ENCODE measurements at regions not wholly inside any gene's neighbourhood (a gene's known extent, or its start where the extent isn't known, plus 50 kb on each side); places are given as distances from the start of the nearest gene placed in this dataset.

- TF ChIP-seq CTCF (IDR thresholded peaks at IDR 0.05; ENCODE audit: poor library complexity) = no peak
- no peak for TF ChIP-seq EZH2phosphoT487 (IDR thresholded peaks at IDR 0.05; ENCODE audit: low read depth, severe bottlenecking, unreplicated experiment)
- TF ChIP-seq EZH2 (IDR thresholded peaks at IDR 0.05; ENCODE audit: borderline replicate concordance) = no peak
Observed at GRCh38 chr9:116095403-116095802, 58.2 kb upstream of the PAPPA start.

GRCh38 chr9:116096046-116096445 is 57.5 kb upstream of the PAPPA start:
- Histone ChIP-seq H4K20me1 (ENCODE audit: insufficient read depth, poor library complexity, severe bottlenecking) (no peaks in the 10 kb centered on the region), H2AFZ (no peak overlapping the region), H3K36me3 (replicated peaks; ENCODE audit: insufficient read depth, low read depth) (no peaks in the 10 kb centered on the region), H3K27ac (no peak overlapping the region), H3K4me2 (no peak overlapping the region), H3K4me1 (ENCODE audit: insufficient read depth) (peaks cover 8% of the 10 kb centered on the region), H3K9me2 (replicated peaks; ENCODE audit: insufficient read depth) (no peaks in the 10 kb centered on the region), H3K9me3 (ENCODE audit: low read depth) (no peaks in the 10 kb centered on the region), H3K79me2 (no peaks in the 10 kb centered on the region), H3K27me3 (no peaks in the 10 kb centered on the region), H3K4me3 (no peak overlapping the region)
- 76% methylated on average over 4 of the region's 4 CpGs for WGBS (ENCODE audit: low lambda C conversion rate, missing lambda C conversion rate)
- TF ChIP-seq CTCF (IDR thresholded peaks at IDR 0.05; ENCODE audit: poor library complexity) (no peak), EZH2 (IDR thresholded peaks at IDR 0.05; ENCODE audit: borderline replicate concordance) (no peak), EZH2phosphoT487 (IDR thresholded peaks at IDR 0.05; ENCODE audit: low read depth, severe bottlenecking, unreplicated experiment) (no peak)
- DNase-seq (ENCODE audit: low spot score) = no peak

More at GRCh38 chr9:116095403-116095802, 58.2 kb upstream of the PAPPA start:
- DNase-seq (ENCODE audit: low spot score) = no peak
- 92% methylated on average over 2 of the region's 2 CpGs for whole genome bisulfite sequencing (ENCODE audit: low lambda C conversion rate, missing lambda C conversion rate)
- Histone ChIP-seq H3K36me3 (replicated peaks; ENCODE audit: insufficient read depth, low read depth) (no peaks in the 10 kb centered on the region), H3K4me1 (ENCODE audit: insufficient read depth) (peaks cover 8% of the 10 kb centered on the region), H3K9me3 (ENCODE audit: low read depth) (no peaks in the 10 kb centered on the region), H2AFZ (no peak overlapping the region), H3K27ac (no peak overlapping the region), H3K4me3 (no peak overlapping the region), H3K9me2 (replicated peaks; ENCODE audit: insufficient read depth) (no peaks in the 10 kb centered on the region), H3K4me2 (no peak overlapping the region), H3K79me2 (no peaks in the 10 kb centered on the region), H4K20me1 (ENCODE audit: insufficient read depth, poor library complexity, severe bottlenecking) (no peaks in the 10 kb centered on the region), H3K27me3 (no peaks in the 10 kb centered on the region)

- Histone ChIP-seq H3K27ac (no peak overlapping the region), H2AFZ (no peak overlapping the region), H3K9me3 (ENCODE audit: low read depth) (no peaks in the 10 kb centered on the region), H3K4me3 (no peak overlapping the region), H3K4me1 (ENCODE audit: insufficient read depth) (peaks cover 8% of the 10 kb centered on the region), H3K79me2 (no peaks in the 10 kb centered on the region), H4K20me1 (ENCODE audit: insufficient read depth, poor library complexity, severe bottlenecking) (no peaks in the 10 kb centered on the region), H3K9me2 (replicated peaks; ENCODE audit: insufficient read depth) (no peaks in the 10 kb centered on the region), H3K4me2 (no peak overlapping the region), H3K27me3 (no peaks in the 10 kb centered on the region), H3K36me3 (replicated peaks; ENCODE audit: insufficient read depth, low read depth) (no peaks in the 10 kb centered on the region)
- DNase-seq (ENCODE audit: low spot score) = no peak
- TF ChIP-seq EZH2phosphoT487 (IDR thresholded peaks at IDR 0.05; ENCODE audit: low read depth, severe bottlenecking, unreplicated experiment) (no peak), EZH2 (IDR thresholded peaks at IDR 0.05; ENCODE audit: borderline replicate concordance) (no peak), CTCF (IDR thresholded peaks at IDR 0.05; ENCODE audit: poor library complexity) (no peak)
- WGBS (ENCODE audit: low lambda C conversion rate, missing lambda C conversion rate) = 33% methylated on average over 3 of the region's 3 CpGs
Observed at GRCh38 chr9:116096853-116097252, 56.7 kb upstream of the PAPPA start.

GRCh38 chr9:116098476-116098875 is 55.1 kb upstream of the PAPPA start:
- WGBS (ENCODE audit: low lambda C conversion rate, missing lambda C conversion rate) = 63% methylated on average over 5 of the region's 5 CpGs
- no peak for TF ChIP-seq CTCF (IDR thresholded peaks at IDR 0.05; ENCODE audit: poor library complexity)
- no peak for TF ChIP-seq EZH2 (IDR thresholded peaks at IDR 0.05; ENCODE audit: borderline replicate concordance)
- no peak for TF ChIP-seq EZH2phosphoT487 (IDR thresholded peaks at IDR 0.05; ENCODE audit: low read depth, severe bottlenecking, unreplicated experiment)
- Histone ChIP-seq H3K9me2 (replicated peaks; ENCODE audit: insufficient read depth) (no peaks in the 10 kb centered on the region), H4K20me1 (ENCODE audit: insufficient read depth, poor library complexity, severe bottlenecking) (no peaks in the 10 kb centered on the region), H3K4me1 (ENCODE audit: insufficient read depth) (peaks cover 8% of the 10 kb centered on the region), H3K9me3 (ENCODE audit: low read depth) (no peaks in the 10 kb centered on the region), H3K27ac (no peak overlapping the region), H3K36me3 (replicated peaks; ENCODE audit: insufficient read depth, low read depth) (no peaks in the 10 kb centered on the region), H2AFZ (no peak overlapping the region), H3K27me3 (no peaks in the 10 kb centered on the region), H3K79me2 (no peaks in the 10 kb centered on the region), H3K4me3 (no peak overlapping the region), H3K4me2 (no peak overlapping the region)
- no peak for DNase-seq (ENCODE audit: low spot score)
